Esophagus mucosa (tissue), 1 donor: ENCODE measurements at regions not wholly inside any gene's neighbourhood (a gene's known extent, or its start where the extent isn't known, plus 50 kb on each side); places are given as distances from the start of the nearest gene placed in this dataset.
"Not testable (repeated sequence)": the region's sequence is repeated elsewhere in the genome, so short reads cannot be mapped to it uniquely, and the experiment has no call there.

Experiments
- ATAC-seq: fragments of 200-7000 bp; cut with Tn5 transposase; one replicate; pipeline ENCODE4 v1.9.1; 2020
- donor health status: DM: yes; HTN: yes; CAD: no.

GRCh38 chrX:53883196-53883595 lies 161.1 kb downstream of the PHF8 start:
- ATAC-seq = no peak

- no peak for ATAC-seq
Measured at GRCh38 chrX:53882331-53882730, 161.9 kb downstream of the PHF8 start.

- not testable (repeated sequence) for ATAC-seq
Measured at GRCh38 chrX:53880786-53881185, 163.5 kb downstream of the PHF8 start.

- no peak for ATAC-seq
Measured at GRCh38 chrX:53859890-53860289, 173.4 kb upstream of the HUWE1 start.

GRCh38 chrX:53831662-53832635 lies 145.4 kb upstream of the HUWE1 start:
- ATAC-seq = peak; percentile 72

- no peak for ATAC-seq
Measured at GRCh38 chrX:53824686-53825085, 138.2 kb upstream of the HUWE1 start.

- not testable (repeated sequence) for ATAC-seq
Measured at GRCh38 chrX:53818115-53818514, 131.6 kb upstream of the HUWE1 start.

GRCh38 chrX:53817548-53817947 lies 131.0 kb upstream of the HUWE1 start:
- no peak for ATAC-seq

GRCh38 chrX:53813670-53814440 lies 127.3 kb upstream of the HUWE1 start:
- no peak for ATAC-seq

GRCh38 chrX:53798281-53798680 lies 111.8 kb upstream of the HUWE1 start:
- ATAC-seq = no peak

- ATAC-seq = no peak
Measured at GRCh38 chrX:53795576-53795975, 109.1 kb upstream of the HUWE1 start.

- ATAC-seq = no peak
Measured at GRCh38 chrX:53794181-53794580, 107.7 kb upstream of the HUWE1 start.

- no peak for ATAC-seq
Measured at GRCh38 chrX:53768865-53769264, 82.3 kb upstream of the HUWE1 start.

GRCh38 chrX:53768451-53768850 lies 81.9 kb upstream of the HUWE1 start:
- ATAC-seq = no peak

- no peak for ATAC-seq
Measured at GRCh38 chrX:53767544-53767943, 81.0 kb upstream of the HUWE1 start.

GRCh38 chrX:53757181-53757580 lies 70.7 kb upstream of the HUWE1 start:
- not testable (repeated sequence) for ATAC-seq

GRCh38 chrX:53746718-53747117 lies 60.2 kb upstream of the HUWE1 start:
- ATAC-seq = no peak

- no peak for ATAC-seq
Measured at GRCh38 chrX:53743244-53743643, 56.7 kb upstream of the HUWE1 start.

GRCh38 chrX:53738370-53738906 lies 51.9 kb upstream of the HUWE1 start:
- no peak for ATAC-seq
